ENCODE measurements at regions not wholly inside any gene's neighbourhood (a gene's known extent, or its start where the extent isn't known, plus 50 kb on each side); places are given as distances from the start of the nearest gene placed in this dataset.
A peak's percentile ranks its signal among the peaks of the same experiment; 100 is the strongest.

GRCh38 chr4:35918491-35918977 is 325.8 kb downstream of the ARAP2 start:
- no peak for DNase-seq

GRCh38 chr4:35925806-35926205 is 318.5 kb downstream of the ARAP2 start:
- no peak for DNase-seq

DNA sequence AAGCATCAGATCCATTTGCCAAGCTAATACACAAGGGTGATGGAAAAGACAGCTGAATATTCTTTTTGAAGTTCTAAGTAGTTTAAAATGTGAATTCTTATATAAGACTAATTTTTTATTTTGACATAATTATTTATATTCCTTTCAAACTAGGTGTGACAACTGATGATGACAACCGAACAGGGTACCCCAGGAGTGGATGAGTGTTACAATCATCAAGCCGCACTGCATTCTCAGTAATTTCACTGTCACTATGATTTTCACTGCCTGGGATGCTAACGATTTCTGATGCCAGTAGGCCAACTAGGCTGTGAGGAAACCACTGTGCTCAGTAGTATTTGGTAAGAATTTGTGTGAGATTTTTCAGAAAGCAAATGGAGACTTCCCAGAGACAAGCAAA is 317.5 kb downstream of the ARAP2 start:
- DNase-seq: no peak

DNA sequence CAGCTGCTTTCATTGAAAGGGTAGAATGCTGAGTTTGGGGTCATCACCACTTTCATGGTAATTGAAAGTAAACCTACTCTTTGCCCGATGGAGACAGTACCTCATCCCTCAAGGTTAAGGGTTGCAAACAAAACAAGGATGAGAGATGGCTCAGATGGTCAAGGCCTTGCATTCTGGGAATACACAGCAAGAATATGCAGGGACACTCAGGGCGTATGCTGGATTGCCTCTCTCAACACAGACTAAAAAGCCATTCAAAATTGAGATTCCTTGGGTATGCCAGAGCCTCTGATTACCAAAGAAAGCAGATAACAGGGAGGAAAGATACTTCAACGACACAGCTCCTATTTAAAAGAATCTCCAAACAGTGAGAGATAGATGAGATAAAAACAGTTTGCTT is 310.4 kb downstream of the ARAP2 start:
- DNase-seq: no peak

DNA sequence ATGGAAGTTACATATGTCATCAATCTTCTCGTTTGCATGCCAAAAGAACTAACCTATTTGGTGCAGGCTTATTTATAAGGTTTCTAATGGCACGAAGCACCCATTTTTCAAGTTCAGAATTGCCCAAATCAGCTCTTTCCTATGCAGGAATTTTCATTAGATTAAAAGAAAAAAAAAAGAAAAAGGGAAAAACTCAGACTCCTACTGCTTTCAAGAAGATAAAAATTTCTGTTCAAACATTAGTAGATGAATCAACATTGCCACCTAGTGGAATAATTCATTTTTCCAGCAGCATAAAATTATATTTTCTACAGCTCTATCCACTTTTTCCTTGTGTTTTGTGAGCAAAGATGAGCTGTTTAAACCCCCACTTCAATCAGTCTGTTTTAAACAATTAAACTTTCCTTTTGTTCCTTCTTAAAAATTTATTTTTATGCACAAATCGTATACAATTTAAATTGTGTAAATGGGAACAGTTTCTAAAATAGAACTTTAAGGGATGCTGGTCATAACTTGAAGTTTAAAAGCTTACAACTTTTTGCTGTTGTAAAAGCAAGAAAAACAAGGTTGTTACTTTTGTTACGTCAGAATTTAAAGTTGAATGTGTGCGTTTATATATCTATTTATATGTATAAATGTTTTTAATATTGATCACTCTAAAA is 309.9 kb downstream of the ARAP2 start:
- no peak for DNase-seq

GRCh38 chr4:35938936-35939335 is 305.4 kb downstream of the ARAP2 start:
- DNase-seq: no peak

GRCh38 chr4:35939751-35940150 is 304.6 kb downstream of the ARAP2 start:
- DNase-seq: no peak

GRCh38 chr4:35942092-35942491 is 302.2 kb downstream of the ARAP2 start:
- no peak for DNase-seq

DNA sequence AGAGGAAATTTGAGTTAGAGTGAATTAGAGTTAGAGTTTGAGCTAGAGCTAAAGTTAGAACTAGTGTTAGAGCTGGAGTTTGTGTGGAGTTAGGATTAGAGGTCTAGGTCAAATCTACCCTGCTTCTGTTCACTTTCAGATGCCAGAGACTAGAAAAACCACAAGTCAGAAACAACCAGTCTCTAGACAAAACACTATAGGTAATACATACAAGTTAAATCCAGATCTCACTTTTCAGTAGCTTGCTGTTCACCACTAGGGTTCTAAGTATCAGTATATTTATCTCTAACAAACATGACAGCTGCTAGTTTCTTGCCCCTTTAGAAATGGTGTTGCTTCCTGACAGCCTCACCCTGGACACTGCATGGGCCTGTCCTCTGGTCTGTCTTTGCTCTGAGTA is 300.7 kb downstream of the ARAP2 start:
- no peak for DNase-seq

DNA sequence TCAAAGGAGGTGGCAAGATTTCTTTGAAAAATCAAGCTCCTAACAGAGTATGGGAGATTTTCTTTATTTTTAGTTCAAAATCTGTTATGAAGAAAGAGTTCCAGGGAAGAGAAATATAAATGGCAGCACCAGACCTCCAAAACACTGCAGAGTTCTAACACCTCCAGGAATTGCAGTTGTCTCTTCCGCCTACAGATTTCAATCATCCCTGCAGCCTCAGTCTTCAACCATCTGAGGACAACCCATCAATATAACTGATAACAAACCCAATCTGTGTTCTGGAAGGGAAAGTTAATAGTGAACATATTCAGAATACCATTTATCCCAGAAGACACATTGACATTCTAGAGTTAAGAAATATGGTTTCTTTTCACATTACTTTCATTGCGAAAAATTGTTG is 296.1 kb downstream of the ARAP2 start:
- no peak for DNase-seq

DNA sequence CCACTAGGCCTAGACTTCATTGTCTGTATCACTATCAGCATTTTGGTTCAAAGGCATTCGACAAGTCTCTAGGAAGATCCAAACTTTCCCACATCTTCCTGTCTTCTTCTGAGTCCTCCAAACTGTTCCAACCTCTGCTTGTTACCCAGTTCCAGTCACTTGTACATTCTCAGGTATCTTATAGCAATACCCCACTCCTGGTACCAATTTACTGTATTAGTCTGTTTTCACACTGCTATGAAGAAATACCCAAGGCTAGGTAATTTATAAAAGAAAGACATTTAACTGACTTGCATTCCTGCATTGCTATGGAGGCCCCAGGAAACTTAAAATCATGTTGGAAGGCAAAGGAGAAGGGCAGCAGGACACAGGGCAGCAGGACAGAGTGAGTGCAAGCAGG is 293.9 kb downstream of the ARAP2 start:
- DNase-seq: no peak

DNA sequence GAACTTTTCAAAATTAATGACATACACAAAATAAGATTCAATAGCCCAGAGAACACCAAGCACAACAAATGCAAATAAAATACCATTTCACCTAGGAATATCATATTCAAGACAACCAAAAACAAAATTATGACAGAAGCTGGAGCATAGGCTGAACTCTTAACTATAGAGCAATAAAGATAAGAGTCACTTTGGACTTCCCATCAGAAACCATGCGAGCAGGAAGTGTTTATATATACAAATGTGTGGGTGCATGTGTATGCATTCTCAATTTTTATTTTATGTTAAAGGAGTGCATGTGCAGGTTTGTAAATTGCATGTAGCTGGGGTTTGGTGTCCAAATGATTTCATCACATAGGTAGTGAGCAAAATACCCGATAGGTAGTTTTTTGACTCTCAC is 291.6 kb downstream of the ARAP2 start:
- no peak for DNase-seq

DNA sequence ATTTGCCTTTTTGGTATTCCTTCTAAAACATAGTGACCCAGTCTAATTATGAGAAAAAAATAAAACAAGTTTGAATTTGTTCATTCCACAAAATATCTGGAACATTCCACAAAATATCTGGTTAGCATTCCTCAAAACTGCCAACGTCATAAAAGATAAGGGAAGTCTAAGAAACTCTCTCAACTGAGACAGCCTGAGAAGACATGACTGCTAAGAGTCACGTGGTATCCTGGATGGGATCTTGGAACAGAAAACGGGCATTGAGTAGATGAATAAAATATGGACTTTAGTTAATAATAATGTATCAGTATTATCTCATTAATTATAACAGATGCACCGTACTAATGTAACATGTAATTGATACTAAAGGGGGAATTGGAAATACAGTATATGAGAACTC is 280.9 kb downstream of the ARAP2 start:
- no peak for DNase-seq

GRCh38 chr4:35963974-35964515 is 280.3 kb downstream of the ARAP2 start:
- DNase-seq: no peak

GRCh38 chr4:35965300-35965699 is 279.0 kb downstream of the ARAP2 start:
- DNase-seq: no peak

GRCh38 chr4:35966566-35966965 is 277.7 kb downstream of the ARAP2 start:
- DNase-seq: no peak

DNA sequence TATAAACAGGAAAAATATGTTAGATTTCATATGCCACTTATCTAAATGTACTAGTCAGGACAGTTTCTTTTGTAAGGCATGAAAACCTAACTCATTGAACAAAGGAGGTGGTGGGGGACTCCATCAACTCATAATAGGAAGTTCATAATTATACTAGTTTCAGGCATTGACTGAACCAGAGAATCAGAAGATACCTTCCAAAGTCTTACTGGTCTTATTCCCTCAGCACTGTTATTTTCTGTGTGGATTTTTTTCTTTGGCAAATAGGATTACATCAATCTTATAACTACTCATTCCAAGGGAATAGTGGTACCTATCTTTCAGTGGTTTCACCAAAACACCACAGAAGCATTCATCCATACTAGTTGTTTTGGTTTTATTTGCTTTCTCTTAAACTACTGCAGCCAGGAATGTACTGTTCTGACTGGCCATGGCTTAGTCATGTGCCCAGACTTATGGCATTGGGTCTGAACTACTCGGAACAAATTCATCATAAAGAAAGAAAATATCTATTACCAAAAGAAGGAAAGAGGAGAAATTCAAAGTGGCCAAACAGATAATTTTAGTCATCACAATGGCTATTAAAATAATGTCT is 273.9 kb downstream of the ARAP2 start:
- peak; percentile 27 for DNase-seq

GRCh38 chr4:35972814-35973213 is 271.5 kb downstream of the ARAP2 start:
- DNase-seq: no peak

DNA sequence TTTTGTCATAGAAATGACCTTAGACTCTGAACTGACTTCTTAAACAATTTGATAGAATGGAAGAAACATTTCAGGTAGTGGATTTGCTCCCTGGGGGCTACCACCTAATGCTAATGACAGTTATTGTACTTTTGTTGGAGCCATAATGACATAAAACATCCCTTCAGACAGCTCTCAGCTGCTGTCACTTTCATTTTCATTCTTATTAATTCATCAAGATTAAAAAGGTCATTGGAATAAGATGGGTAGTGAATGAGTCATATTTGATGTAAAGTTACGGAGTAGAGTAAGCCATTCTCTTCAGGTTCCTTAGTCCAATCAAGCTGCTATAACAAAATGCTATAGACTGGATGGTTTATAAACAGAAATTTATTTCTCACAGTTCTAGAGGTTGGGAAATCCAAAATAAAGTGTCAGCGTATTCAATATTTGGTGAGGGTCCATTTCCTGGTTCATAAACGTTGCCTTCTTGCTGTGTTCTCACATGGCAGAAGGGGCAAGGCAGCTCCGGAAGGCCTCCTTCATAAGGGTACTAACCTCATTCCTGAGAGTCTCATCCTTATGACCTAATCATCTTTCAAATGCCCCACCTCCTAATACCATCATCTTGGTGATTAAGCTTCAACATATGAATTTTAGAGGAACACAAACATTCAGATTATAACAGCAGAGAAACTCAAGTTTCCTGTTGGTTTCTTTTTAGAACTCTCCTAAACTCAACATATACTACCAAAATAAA is 268.5 kb downstream of the ARAP2 start:
- DNase-seq: no peak

GRCh38 chr4:35978551-35978950 is 265.8 kb downstream of the ARAP2 start:
- no peak for DNase-seq

- DNase-seq: no peak
These were observed 262.0 kb downstream of the ARAP2 start for GRCh38 chr4:35982318-35982717.

DNA sequence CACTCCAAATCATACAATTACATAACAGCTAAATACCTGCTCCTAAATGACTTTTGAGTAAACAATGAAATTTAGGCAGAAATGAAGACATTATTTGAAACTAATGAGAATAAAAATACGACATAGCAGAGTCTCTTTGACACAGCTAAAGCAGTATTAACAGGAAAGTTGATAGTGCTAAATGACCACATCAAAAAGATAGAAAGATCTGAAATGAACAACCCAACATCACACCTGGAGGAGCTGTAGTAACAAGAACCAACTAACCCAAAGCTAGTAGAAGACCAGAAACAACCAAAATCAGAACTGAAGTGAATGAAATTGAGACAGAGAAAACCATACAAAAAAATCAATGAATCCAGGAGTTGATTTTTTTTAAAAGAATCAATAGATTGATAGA is 257.8 kb downstream of the ARAP2 start:
- DNase-seq: no peak

- DNase-seq: no peak
These were observed 250.7 kb downstream of the ARAP2 start for GRCh38 chr4:35993606-35994005.

- no peak for DNase-seq
These were observed 243.3 kb downstream of the ARAP2 start for GRCh38 chr4:36000941-36001557.

All from stimulated activated CD8-positive, alpha-beta memory T cell treated with anti-CD3 and anti-CD28 coated beads, Interleukin-4, amount 100 ng/mL, for 48 hours (primary cell).